ENCODE measurements at regions not wholly inside any gene's neighbourhood (a gene's known extent, or its start where the extent isn't known, plus 50 kb on each side); places are given as distances from the start of the nearest gene placed in this dataset.
"Not testable (repeated sequence)": the region's sequence is repeated elsewhere in the genome, so short reads cannot be mapped to it uniquely, and the experiment has no call there.

DNA sequence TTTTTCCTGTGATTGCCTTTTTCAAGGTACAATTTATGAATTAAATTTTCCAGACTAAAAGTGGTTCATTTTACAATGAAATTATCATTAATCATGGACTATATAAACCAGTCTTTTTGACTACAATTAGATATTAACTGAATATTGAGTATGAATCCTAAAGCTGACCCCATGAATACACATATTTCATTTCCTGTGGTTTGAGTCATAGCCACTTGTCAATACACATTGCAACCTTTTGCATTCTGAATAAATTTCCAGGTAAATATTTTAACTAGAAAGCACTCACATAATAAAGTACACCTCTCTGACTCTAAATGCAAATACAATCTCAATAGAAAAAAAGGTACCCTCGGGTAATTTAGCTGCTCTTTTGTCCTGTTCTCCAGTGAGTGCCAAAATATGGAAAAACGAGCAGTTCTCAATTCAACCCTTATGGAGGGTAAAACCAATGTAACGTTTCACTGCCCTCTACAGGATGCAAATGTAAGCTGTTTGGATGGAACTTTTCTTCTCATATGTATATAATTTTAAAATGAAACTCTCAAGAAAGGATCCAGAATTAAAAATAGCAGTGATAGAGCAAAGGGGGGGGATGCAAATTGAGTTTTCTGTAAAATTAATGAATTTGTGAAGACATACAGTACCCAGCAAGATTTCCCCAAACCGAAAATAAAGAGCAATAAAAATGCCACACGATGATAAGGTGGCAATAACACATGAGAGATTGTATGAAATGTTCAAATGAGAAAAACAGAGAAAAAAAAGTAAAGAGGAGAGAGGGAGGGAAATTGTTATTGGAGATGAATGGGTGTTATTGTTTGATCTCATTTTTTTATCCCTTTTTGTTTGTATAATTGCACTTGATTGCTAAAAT is 1795.7 kb upstream of the PIK3C3 start:
- no peak for DNase-seq (ENCODE audit: low read depth in 3 of 3)

- DNase-seq (ENCODE audit: low read depth in 3 of 3): no peak
These were observed 1797.9 kb upstream of the PIK3C3 start for GRCh38 chr18:40157120-40157519.

DNA sequence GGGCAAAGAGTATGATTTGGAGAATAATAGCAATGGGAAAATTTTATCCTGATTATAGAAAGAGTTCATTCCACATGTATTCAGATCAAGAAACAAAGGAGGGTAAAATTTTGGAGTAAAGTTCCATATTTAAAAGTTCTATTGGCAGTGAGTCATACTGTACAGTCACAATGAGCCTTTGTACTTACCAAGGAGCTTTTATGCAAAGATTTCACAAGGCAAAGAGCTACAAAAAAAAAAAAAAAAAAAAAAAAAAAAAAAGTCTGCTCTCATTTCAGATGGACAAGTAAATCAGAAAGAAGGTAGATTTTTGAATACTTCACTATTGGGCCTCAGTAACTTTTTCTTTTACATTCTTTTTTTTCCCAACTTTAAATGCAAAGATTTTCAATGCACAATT is 1802.2 kb upstream of the PIK3C3 start:
- DNase-seq (ENCODE audit: low read depth in 3 of 3): no peak

DNA sequence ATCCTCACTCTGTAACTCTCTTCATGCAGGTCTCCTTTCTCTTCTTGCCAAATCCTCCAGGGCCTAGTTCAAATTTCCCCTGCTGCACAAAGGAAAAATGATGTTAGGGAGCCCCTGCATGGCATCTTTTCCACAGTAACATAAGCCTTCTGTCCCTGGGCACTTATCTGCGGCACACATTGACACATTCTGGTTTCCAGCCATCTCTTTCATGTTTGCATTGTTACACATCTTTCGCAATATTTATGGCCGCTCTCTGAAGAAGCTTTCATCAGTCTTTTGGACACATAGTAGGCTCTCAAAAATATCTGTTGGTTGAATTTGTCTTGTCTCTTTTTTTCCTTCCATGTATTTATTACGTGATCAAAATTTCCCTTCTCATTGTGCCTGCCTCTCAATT is 1806.1 kb upstream of the PIK3C3 start:
- DNase-seq (ENCODE audit: low read depth in 3 of 3): no peak

DNA sequence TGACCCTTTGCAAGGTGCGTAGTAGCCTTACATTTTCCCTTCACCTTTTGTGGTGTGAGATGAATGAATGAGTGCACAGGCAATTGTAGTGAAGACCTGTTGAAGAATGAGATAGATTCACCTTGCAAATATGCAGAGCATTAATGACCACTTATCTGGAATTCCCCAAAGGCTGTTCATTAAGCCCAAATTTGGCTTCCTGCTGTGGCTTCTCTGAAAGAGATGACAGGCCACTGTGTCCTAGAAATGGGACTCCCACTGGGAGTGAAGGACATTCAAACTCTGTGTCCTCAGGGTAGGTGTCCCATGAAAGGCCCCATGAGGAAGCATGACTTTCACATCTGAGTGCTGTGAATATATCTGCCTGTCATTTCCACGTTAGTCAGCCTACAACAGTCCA is 1821.8 kb upstream of the PIK3C3 start:
- no peak for DNase-seq (ENCODE audit: low read depth in 3 of 3)

DNA sequence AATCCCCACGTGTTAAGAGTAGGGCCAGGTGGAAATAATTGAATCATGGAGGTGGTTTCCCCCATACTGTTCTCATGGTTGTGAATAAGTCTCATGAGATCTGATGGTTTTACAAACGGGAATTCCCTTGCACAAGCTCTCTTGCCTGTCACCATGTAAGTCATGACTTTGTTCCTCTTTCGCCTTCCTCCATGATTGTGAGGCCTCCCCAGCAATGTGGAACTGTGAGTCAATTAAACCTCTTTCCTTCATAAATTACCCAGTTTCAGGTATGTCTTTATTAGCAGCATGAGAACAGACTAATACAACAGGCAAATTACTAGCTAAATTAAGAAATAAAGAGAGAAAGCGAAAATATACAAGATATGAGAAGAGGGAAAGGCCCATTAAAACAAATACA is 1822.6 kb upstream of the PIK3C3 start:
- DNase-seq (ENCODE audit: low read depth in 3 of 3): not testable (repeated sequence)

DNA sequence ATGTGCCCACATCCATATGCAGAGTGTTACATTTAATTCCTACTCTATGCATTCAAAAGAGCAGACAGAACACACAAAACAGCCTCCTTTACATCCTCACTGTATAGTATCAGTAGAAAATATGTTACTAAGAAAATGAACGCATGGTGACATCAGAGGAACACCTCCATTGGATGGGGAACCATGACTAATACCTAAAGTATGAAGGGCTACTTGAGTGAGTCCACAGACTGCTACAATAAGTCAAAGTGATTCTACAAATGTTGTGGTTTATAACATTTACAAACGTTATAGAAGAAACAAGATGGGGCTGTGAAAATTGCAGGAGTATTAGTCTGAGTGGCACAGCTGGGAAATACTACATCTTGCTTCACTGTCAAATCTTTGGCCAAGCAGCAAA is 1830.9 kb upstream of the PIK3C3 start:
- DNase-seq (ENCODE audit: low read depth in 3 of 3): no peak

- DNase-seq (ENCODE audit: low read depth in 3 of 3): no peak
These were observed 1834.1 kb upstream of the PIK3C3 start for GRCh38 chr18:40120796-40121391.

- DNase-seq (ENCODE audit: low read depth in 3 of 3): no peak
These were observed 1834.7 kb upstream of the PIK3C3 start for GRCh38 chr18:40120356-40120755.

GRCh38 chr18:40119581-40119980 is 1835.5 kb upstream of the PIK3C3 start:
- DNase-seq (ENCODE audit: low read depth in 3 of 3): not testable (repeated sequence)

DNA sequence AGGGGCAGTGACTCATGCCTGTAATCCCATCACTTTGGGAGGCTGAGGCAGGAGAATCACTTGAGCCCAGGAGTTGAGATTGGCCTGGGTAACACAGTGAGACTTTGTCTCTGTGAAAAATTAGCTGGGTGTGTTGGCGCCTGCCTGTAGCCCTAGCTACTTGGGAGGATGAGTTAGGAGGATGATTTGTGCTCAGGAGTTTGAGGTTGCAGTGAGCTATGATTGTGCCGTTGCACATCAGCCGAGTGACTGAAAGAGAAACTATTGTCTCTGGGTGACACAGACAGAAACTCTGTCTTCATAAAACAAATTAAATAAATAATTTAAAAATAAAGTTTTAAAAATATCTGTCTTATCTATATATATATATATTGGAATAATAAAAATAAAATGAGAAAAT is 1844.6 kb upstream of the PIK3C3 start:
- DNase-seq (ENCODE audit: low read depth in 3 of 3): no peak

DNA sequence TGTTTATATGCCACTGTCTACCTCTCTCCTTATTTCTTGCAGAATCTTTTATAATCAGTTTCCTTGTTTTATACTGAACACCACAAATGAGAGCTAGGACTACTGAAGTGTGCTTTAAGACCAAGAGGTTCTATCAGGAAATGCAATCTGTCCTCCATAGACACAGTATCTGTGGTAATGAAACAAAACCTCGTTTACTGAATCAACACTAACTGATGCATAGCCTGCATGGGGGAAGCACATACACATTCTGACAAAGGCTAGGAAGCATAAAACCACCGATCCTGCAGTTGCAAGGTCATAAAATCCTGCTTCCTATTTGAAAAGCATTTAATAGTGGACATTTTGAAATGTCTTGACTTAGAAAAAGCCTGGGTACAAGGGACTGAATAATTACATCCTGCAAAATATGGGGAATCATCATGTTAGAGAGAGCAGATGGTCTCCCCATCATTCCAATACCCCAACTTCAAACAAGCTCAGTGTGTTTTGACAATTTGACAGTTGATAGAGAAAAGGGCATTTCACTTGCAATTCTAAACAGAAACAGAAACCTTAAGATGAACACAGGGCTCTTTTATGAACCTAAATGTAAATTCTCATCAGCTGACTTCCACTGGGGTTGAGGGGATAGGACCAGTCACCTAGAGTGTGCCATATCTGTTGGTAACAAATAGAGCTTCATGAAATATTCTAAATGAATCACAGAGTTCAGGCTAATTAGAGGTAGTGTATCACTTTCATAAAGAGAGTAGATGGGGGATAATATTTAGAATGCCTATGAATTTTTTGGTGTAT is 1845.6 kb upstream of the PIK3C3 start:
- no peak for DNase-seq (ENCODE audit: low read depth in 3 of 3)

- no peak for DNase-seq (ENCODE audit: low read depth in 3 of 3)
These were observed 1846.4 kb upstream of the PIK3C3 start for GRCh38 chr18:40108596-40108995.

DNA sequence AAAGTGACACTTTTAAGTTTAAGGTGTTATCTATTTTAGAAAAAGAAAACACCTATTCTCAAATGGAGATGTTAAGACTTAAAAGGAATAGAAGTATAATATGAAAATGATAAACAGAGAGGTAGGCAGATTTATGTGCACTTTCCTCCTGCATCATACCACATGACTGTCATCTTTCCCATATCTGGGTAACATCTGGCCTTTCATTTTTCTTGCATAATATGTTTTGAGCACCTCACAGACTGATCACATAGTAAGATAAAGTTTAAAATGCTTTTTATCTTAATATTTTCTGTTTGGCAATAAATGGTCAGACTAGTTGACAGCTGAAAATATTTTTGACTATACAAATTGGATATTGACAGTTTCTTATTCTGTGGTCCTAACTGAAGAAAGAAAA is 1852.1 kb upstream of the PIK3C3 start:
- no peak for DNase-seq (ENCODE audit: low read depth in 3 of 3)

- no peak for DNase-seq (ENCODE audit: low read depth in 3 of 3)
These were observed 1855.4 kb upstream of the PIK3C3 start for GRCh38 chr18:40099641-40100040.

GRCh38 chr18:40096675-40097074 is 1858.4 kb upstream of the PIK3C3 start:
- no peak for DNase-seq (ENCODE audit: low read depth in 3 of 3)

GRCh38 chr18:40094441-40094840 is 1860.6 kb upstream of the PIK3C3 start:
- DNase-seq (ENCODE audit: low read depth in 3 of 3): no peak

DNA sequence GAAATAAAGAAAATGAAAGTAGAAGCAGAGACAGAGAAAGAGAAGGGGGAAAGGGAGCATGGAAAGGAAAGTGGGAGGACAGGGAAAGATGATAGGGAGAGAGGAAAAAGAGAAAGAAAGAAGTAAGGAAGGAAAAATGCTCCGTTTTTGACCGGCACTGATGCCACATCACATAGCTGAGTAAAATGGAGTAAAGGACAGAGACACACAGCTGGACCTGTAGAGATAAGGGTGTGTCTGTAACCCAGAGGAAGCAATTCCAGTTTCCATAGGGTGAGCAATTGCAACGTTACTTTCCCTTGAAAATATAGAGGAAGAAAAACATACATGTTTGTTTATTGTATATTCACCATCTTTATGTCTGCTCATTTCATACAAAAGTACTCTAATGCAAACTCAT is 1866.9 kb upstream of the PIK3C3 start:
- DNase-seq (ENCODE audit: low read depth in 3 of 3): no peak

- DNase-seq (ENCODE audit: low read depth in 3 of 3): no peak
These were observed 1875.2 kb upstream of the PIK3C3 start for GRCh38 chr18:40079786-40080185.

- no peak for DNase-seq (ENCODE audit: low read depth in 3 of 3)
These were observed 1879.4 kb upstream of the PIK3C3 start for GRCh38 chr18:40075616-40076015.

DNA sequence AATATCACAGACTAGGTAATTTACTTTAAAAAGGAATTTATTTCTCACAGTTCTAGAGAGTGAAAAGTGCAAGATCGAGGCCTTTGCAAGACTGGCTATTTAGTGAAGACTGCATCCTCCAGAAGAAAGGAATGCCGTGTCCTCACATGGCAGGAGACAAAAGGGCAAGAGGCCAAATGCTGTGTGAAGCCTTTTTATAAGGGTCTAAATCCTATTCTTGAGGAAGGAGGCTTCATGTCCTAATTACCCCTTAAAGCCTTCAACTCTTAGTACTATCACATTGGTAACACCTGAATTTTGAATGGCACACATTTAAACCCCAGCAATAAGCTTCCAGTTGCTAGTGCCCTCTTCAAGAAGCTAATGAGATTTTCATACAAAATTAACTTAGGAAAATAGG is 1882.3 kb upstream of the PIK3C3 start:
- no peak for DNase-seq (ENCODE audit: low read depth in 3 of 3)

- DNase-seq (ENCODE audit: low read depth in 3 of 3): no peak
These were observed 1888.7 kb upstream of the PIK3C3 start for GRCh38 chr18:40066368-40066767.

DNA sequence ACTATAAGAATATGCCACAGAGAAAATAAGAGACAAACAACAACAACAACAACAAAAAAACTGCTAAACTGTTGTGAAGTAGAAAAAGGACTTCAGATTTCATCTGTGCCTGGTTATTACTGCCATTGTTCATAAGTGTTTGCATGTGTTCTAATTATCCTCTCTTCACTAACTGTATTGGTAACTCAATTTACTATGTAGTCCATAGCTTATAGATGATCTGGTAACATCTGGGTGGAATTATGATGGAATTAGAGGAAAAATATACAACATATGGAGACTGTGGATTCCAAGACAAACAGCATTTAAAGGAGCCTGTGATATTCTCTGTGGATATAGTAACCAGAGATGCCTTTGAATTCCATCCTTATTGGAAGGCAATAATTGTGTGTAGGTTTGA is 1891.5 kb upstream of the PIK3C3 start:
- DNase-seq (ENCODE audit: low read depth in 3 of 3): no peak

Measured in stimulated activated CD4-positive, alpha-beta T cell treated with anti-CD3 and anti-CD28 coated beads, TNF-alpha, amount 100 ng/mL, for 48 hours (primary cell).